Suppressor macrophage treated with lipopolysaccharide for 1 hour (primary cell): ENCODE measurements at regions not wholly inside any gene's neighbourhood (a gene's known extent, or its start where the extent isn't known, plus 50 kb on each side); places are given as distances from the start of the nearest gene placed in this dataset.
A peak's percentile ranks its signal among the peaks of the same experiment; 100 is the strongest.
"Not testable (repeated sequence)": the region's sequence is repeated elsewhere in the genome, so short reads cannot be mapped to it uniquely, and the experiment has no call there.

Experiments used
- DNase-seq, 3 donors: peaks; one replicate each; pipeline ENCODE4 v3.0.0-alpha.2; 2020 to 2022

DNA sequence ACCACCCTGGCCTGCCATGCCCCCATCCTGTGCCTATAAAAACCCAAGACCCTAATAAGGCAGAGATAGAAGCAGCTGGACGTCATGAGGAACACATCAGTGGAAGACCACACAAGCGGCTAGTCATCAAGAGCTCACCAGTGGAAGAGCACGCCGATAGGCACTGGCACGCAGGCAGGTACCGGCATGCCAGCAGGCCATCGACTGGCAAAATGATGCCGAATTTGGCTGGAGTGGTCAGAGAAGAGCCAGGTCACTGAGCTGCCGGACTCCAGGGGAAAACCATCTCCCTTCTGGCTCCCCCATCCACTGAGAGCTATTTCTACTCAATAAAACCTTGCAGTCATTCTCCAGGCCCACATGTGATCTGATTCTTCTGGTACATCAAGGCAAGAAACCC is 227.6 kb upstream of the EXOC2 start:
- no peak for DNase-seq

DNA sequence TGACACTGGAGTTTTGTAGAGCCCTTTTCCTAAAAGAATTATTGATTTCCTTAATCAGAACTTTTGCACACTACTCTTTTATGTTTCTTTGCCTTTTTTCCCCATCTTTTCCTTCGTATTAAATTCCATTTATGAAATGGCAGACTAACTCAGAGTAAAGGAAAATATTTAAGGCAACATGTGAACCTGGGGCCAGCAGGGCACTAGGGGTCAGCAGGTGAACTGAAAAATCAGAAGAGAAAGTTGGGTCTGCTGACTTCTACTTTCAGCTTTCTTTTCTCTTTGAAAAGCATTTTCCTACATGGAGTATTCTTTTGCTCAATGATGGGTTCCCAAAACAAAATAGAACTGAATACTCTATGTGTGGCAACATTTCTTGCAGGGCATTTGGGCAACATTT is 226.6 kb upstream of the EXOC2 start:
- no peak for DNase-seq

DNA sequence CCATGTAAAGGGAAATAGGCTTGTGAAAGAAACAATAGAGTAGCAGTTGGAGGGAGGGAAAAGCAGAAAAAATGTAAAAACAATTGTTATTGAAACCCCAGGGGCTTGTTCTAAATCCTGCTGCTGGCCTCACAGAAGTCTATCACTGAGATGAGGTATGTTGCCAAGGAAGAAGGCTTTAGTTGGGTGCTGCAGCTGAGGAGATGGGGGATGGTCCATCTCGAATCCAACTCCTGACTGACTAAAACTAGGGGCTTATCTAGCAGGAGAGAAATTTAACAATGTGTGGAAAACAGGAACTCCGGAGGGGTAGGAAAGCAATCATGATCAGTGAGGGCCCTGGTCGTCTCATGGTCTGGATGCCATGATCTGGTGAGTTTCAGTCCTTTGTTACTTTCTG is 225.0 kb upstream of the EXOC2 start:
- DNase-seq: no peak

DNA sequence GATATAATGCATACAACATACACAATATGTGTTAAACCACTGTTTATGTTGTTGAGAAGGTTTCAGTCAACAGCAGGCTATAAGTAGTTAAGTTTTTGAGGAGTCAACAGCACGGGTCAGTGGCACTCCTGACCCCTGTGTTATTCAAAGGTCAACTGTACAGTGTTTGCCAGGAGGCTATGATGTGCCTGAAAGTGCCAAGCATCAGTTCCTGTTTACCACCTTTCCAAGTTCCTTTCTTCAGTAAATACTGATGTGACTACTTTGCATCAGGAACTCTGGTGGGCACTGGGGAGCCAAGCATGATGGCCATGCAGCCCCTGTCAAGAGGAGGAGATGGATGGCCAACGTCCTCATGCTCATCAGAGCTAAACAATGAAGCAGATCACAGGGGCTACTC is 224.4 kb upstream of the EXOC2 start:
- DNase-seq: no peak

DNA sequence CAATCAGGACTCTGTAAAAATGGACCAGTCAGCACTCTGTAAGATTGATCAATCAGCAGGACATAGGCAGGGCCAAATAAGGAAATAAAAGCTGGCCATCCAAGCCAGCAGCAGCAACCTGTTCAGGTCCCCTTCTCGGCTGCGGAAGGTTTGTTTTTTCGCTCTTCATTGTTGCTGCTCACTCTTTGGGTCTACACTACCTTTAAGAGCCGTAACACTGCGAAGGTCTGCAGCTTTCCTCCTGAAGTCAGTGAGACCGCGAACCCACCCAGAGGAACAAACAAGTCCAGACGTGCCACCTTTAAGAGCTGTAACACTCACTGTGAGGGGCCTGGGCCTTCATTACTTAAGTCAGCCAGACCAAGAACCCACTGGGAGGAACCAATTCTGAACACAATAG is 223.2 kb upstream of the EXOC2 start:
- no peak for DNase-seq

DNA sequence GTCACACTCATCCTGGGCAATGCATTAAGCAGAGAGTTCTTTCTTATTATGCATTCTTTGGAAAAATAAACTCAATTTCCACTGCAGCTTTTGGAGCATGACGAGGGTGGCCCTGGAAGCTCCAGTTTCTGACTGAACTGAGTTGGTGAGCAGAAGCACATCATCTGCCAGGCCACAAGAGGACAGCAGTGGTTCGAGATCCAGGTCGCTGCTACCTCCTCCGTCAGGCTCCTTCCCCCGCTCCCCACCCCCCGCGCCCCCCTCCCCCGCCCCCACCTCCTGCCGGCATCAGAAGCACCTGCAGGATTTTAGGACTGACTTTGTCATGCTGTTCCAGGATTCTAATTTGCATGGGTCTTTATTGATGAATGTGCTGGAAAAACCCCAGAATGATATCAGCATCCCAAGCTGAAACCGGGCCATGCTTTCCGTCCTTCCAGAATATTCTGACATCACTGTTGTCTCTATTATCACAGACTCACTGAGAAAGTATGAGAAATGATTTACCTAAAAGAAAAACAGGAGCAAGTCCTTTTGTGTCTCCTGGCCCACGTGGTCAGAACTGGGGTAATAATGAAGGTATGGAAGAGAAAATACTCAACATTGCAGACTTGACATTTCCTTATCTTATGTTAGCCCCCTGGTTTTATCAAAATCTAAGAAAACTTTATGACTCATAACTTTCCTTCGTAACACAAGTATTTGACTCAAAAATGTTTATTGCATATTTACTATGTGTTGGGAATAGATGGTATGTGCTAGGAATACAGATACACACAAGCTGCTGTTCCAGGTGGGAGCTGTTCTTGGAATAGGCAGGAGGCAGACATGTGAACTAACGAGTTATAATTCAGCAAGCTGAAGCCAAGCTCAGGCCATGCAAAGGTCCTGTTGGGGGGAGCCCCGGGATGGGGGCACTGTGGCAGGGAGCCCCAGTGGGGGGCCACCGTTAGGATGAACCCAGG is 220.2 kb upstream of the EXOC2 start:
- peak in 1 of 3 donors; percentile 5 for DNase-seq

DNA sequence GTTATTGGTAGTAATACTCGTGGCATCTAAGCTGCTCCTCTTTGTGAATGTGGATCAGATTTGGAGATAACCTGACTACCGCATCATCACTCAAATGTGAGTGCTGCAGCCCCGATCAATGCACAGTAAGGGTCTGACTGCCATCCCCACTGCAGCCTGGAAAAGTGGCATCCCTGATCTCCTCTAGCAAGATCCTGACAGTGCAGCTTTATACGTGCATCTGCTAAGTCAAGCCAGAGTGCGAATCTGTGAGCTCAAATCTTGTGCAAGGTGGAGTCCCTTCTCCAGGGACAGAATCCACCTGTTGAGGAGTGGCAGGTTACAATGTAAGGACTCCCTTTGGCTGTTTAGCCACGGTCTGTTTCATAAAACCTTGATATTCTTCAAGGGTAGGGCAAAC is 215.0 kb upstream of the EXOC2 start:
- DNase-seq: no peak

DNA sequence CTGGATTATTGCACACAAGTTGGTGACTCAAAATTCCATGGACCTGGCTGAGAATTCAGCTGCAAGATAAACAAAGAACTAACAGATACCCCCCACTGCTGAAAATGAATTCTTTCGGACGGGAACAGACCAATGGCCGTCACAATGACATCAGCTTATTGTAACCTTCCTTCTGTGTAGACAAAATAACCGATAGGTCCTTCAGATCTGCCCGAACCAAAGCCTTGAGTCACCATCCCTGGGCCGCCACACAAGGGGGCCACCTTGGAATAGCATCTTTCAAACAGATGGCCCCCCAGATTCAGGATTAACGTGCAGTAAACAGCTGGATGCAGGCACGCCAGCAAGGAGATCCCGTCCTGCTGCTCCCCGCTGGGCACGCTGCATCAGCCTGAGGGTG is 214.0 kb upstream of the EXOC2 start:
- DNase-seq: no peak

DNA sequence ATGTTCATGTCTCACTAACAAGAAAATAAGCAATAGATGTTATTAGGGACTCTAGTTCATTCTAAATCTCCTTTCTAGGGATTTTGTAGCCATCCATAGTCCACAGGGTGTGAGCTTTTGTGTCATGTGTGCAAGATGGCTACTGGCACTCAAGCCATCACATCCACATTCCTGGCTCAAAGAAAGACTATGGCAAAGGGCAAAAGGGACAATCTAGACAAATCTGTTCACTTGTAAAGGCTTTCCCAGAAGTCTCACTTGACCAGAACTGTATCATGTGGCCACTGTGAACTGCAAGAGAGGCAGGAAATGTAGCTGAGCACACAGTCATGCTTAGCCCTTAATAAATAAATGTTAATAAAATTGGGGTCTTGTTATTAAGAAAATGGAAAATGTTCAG is 212.6 kb upstream of the EXOC2 start:
- no peak for DNase-seq

DNA sequence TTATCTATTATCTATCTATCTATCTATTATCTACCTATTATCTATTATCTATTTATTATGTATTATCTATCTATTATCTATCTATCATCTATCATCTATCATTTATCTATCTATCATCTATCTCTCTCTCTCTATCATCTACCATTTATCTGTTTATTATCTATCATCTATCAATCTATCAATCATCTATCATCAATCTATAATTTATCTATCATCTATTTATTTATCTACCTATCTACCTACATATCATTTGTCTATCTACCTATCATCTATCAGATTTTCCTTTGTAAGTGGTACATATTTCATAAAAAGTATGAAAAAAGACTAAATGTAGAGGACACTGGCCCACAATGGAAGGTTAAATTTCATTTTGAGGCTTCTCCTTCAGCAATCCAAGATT is 212.1 kb upstream of the EXOC2 start:
- DNase-seq: no peak

DNA sequence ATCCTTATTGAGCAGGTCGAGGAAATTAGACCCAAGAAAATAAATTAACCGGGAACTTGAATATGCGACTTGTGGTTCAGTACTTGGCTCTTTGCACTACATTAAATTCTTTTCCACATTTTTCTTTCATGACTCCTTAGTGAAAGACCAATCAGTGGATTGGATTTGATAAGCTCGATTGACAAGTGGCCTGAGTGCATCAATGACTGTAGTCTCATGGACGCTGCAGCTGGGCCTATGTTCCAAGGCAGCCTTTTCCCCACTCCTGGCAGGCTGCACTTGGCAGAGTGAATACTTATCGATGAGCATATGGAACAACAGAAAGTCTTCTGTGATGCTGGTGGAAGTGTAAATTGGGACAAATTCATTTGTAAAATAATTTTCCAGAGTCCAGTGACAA is 210.8 kb upstream of the EXOC2 start:
- DNase-seq: no peak

DNA sequence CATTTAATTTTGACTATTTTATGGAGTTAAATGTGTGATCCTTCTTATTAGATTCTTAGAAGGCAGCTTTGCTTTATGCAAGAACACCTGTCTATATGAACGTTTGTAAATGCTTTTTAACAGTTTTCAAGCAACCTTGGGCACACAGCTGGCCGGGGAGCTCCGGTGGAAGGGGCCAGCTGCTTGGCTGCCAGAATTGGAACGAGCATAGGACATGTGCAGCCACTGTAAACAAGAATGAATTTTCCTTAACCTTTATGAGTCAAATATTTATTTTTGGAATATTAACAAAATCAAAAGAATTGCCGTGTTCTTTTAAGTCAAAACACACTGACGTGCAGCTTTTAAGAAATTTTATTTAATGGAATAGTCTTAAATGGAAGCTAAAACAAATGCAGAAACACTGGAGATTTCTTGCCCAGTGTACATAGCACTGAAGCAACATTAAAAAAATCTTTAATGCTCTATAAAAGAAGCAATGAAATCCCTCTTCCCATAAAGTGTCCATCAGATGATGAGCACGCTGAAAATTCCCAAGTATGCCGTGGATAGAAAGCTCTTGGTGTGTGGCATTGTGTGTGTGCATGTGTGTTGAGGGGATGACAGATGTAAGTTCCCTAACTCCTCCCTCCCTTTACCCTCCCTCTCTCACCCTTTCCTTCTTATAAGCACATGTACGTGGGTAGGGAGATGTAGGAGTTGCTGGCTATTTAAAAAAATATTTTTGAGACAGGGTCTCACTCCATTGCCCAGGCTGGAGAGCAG is 208.9 kb upstream of the EXOC2 start:
- no peak for DNase-seq

DNA sequence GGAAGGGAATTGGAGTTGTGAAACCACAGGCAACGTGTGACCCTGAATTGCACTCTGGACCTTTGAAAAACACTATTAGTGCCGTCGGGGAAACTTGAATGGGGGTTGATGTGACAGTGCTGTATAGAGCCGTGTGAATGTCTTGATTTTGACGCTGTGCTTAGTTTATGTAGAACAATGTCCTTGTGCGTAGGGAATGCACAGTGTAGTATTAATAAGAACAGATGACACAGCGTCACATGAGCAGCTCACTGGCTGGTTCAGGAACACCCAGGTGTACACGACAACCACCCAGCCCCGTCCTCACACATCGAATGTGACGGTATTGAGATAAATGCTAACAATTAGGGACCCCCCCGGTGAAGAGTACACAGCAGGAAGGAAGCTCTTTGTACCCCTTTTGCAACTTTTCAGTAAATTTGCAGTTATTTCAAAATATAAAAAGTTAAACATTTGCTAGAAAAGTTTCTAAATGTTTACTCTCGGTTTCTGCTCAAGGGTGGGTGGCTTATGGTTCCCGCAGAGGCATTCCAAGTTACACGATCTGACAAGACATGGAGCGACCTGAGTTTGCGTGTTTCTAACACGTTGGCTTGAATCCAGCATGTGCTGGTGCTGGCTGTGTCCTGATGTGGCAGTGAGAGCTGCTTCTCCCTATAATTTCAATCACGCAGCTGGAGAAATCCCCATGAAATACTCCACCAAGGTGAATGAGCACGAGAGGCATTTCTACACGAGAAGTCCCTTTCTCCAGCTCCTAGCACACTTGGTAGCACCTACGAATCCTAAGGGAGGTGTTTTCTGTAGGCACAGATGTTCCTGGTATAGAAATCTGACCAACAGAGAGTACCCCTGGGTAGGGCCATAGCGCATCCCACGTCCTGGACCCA is 208.0 kb upstream of the EXOC2 start:
- no peak for DNase-seq

DNA sequence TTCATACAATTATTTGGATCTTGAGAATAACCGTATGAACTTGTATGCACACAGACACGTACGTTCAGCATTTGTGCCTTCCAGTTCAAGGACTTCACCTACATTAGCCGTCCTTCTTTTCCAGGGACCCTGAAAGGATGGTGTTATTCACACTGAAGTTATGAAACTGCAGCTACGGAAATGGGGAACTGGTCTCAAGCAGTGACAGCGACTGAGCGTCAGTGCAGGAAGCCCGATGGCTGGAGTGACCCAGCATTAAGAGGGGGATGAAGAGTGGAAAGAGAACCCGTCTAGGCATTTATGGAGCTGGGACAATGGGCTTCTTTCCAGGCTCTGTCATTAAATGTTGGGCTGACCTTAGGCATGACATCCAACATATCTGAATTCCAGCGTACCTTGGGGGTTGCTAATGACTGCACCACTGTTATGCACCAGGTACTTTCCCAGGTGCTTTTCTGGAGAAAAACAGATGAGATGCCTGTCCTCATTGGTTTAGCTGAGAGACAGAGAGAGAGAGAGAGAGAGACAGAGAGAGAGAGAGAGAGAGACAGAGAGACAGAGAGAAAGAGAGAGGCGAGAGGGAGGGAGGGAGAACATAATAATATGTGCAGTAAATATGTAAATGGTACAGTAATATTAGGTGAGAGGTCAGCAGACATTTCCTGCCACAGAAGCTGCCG is 204.7 kb upstream of the EXOC2 start:
- peak; percentile 7 to 45 (median 27) for DNase-seq

DNA sequence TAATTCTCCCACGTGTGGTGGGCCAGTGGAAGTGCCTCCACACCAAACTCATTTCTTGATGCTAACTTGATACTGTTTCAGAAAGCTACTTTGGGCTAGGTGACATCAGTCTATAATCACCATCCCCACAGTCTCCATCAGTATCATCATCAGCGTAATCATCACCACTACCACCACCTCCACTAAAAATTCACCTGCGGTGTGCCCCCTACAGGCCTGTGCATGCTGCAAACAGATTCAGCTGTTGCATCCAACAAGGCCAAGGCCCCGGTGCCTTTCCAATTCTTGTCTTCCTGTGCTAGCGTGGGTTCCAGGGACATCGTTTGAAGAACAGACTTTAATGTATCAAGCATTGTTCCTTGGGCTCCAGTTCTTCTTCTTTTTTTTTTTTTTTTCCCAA is 201.3 kb upstream of the EXOC2 start:
- no peak for DNase-seq

DNA sequence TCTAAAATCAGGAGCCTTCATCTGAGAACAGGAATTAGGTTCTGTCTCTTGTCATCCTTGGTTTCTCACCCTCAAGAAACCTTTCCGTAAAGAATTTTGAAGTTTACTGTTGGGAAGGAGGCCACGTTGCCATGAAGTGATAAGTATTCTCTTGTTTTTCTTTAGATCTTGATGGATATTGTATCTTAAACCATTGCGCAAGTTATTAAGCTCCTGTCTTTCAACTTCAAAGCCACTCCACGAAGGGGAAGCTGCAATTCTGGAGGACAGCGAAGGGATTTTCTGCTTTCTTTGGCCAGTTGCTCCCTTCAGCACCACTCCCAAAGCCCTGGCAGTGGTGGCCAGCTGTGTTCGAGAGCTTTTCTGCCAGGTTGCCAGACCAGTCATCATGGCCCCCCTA is 198.1 kb upstream of the EXOC2 start:
- DNase-seq: no peak

DNA sequence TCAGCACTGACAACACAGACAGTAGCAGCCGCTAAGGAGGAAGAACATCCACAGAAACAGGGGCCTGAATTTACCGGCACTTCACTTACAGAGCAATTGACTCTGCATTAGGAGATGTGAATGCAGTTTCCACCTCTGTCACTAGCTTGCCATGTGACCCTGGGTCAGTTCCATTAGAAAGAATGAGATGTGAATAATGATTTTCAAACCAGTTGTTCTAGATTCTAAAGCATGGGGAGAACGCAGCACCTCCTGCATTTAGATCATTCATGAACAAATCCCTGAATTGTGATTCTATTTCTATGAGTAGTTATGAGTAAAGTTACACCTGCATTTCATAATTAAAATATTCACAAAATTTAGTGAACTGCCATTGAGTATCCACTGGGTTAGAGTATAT is 197.3 kb upstream of the EXOC2 start:
- DNase-seq: no peak

DNA sequence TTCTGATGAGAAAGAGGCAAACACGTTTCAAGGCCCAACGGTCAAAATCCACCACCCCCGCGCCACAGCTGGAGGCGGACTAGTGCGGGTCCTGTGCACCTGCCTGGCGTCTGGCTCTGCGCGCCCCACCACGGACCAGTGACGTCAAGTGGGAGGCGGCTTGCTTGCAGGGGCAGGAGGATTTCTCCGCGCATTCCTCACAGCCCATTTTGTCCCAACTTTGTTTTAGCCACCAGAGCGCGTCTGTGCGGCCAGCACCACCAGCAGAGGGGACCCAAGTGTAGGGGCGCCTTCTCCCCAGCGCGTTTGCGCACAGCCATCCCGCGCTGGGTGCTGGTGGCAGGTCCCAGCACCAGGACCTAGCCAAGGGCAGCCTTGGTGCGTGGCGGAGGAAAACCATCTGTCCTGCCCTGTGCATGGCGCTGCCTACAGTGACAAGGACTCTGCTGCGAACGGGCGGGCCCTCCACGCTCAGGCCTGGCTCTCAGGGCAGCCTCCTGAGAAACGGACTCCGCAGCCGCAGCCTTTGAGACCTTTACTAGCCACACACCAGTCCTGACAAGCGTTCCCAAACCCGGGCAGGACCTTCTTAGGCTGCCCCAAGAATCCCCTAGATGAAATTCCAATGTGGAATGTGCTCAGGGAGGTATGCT is 194.8 kb upstream of the EXOC2 start:
- DNase-seq: no peak

DNA sequence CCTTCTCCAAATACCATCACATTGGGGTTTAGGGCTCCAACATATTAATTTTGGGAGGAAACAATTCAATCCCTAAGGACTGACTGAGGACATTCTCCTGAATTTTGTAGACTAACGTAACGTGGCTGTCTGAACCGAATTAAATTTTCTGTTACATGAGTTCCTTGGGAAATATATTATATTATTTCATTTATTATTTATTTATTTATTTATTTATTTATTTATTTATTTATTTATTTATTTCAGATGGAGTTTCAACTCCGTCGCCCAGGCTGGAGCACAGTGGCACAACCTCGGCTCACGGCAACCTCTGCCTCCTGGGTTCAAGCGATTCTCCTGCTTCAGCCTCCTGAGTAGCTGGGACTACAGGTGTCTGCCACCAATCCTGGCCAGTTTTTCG is 193.2 kb upstream of the EXOC2 start:
- not testable (repeated sequence) for DNase-seq

DNA sequence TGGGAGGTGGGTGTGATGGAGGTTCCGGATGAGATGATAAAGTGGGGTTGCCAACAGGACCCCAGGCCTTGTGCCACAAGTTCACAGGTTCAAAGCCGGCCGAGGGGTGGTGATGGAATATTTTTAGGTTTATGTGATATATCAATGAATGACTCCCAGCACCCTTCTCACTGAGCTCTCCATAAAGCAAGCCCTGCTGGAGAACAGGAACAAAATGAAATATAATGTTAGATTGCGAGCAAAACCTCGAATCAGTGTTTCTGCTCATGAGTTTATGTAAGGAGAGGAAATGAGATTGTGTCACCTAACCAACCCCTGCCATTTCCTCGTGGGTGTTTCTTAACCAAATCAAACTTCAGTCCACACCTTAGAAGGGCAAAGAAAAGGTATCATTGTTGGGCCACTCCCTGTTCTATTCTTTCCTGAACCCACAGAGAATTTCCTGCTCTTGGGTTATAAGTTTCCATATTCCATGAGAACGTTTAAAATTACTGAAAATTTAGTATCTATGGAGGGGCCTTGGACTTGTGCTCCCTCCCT is 192.2 kb upstream of the EXOC2 start:
- DNase-seq: peak in 1 of 3 donors; percentile 13

DNA sequence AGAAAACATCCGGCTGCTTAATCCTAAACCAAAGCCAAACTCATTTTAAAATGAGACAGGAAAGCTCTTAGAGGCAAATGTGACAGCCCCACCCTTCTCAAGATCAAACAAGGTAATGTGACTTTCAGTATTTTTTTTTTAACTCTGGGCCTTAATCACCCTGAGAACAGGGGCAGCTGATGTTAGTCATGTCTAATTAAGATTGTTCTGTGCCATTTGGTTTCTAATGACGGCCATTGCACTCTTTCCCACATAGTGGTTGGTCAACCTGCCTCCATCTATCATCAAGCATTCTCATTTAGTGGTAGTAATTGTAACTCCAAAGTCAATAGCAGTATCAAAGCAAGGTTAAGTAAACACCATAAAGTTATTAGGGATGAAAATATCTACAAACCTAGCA is 191.6 kb upstream of the EXOC2 start:
- DNase-seq: no peak
